LoVo (cell line): ENCODE measurements at regions not wholly inside any gene's neighbourhood (a gene's known extent, or its start where the extent isn't known, plus 50 kb on each side); places are given as distances from the start of the nearest gene placed in this dataset.
"Not testable (repeated sequence)": the region's sequence is repeated elsewhere in the genome, so short reads cannot be mapped to it uniquely, and the experiment has no call there.

Source experiments
- DNase-seq: peaks from one replicate; pipeline ENCODE4 v3.0.0-alpha.2; 2016; ENCODE audit warnings: low spot score

- DNase-seq = not testable (repeated sequence)
Observed at GRCh38 chr21:27984663-27985325, 1007.9 kb downstream of the LTN1 start.

- not testable (repeated sequence) for DNase-seq
Observed at GRCh38 chr21:27979446-27979845, 1012.6 kb upstream of the ADAMTS5 start.

GRCh38 chr21:27975514-27975913, 1008.6 kb upstream of the ADAMTS5 start:
- no peak for DNase-seq

- not testable (repeated sequence) for DNase-seq
Observed at GRCh38 chr21:27974152-27974551, 1007.3 kb upstream of the ADAMTS5 start.

- not testable (repeated sequence) for DNase-seq
Observed at GRCh38 chr21:27968240-27968639, 1001.4 kb upstream of the ADAMTS5 start.

GRCh38 chr21:27954543-27955165, 987.8 kb upstream of the ADAMTS5 start:
- no peak for DNase-seq

GRCh38 chr21:27953340-27954045, 986.6 kb upstream of the ADAMTS5 start:
- no peak for DNase-seq

- not testable (repeated sequence) for DNase-seq
Observed at GRCh38 chr21:27949093-27949492, 982.2 kb upstream of the ADAMTS5 start.

GRCh38 chr21:27930108-27930767, 963.4 kb upstream of the ADAMTS5 start:
- not testable (repeated sequence) for DNase-seq

- DNase-seq = not testable (repeated sequence)
Observed at GRCh38 chr21:27929179-27929578, 962.3 kb upstream of the ADAMTS5 start.

- DNase-seq = not testable (repeated sequence)
Observed at GRCh38 chr21:27928534-27929115, 961.7 kb upstream of the ADAMTS5 start.

GRCh38 chr21:27921421-27921820, 954.5 kb upstream of the ADAMTS5 start:
- not testable (repeated sequence) for DNase-seq

GRCh38 chr21:27917966-27918365, 951.1 kb upstream of the ADAMTS5 start:
- DNase-seq = not testable (repeated sequence)

GRCh38 chr21:27916326-27916725, 949.4 kb upstream of the ADAMTS5 start:
- not testable (repeated sequence) for DNase-seq

GRCh38 chr21:27912133-27912532, 945.2 kb upstream of the ADAMTS5 start:
- not testable (repeated sequence) for DNase-seq

- not testable (repeated sequence) for DNase-seq
Observed at GRCh38 chr21:27909487-27909886, 942.6 kb upstream of the ADAMTS5 start.

GRCh38 chr21:27908816-27909215, 941.9 kb upstream of the ADAMTS5 start:
- not testable (repeated sequence) for DNase-seq

- not testable (repeated sequence) for DNase-seq
Observed at GRCh38 chr21:27902904-27903303, 936.0 kb upstream of the ADAMTS5 start.

GRCh38 chr21:27893619-27894018, 926.7 kb upstream of the ADAMTS5 start:
- DNase-seq = not testable (repeated sequence)

GRCh38 chr21:27891495-27891894, 924.6 kb upstream of the ADAMTS5 start:
- DNase-seq = not testable (repeated sequence)

- DNase-seq = not testable (repeated sequence)
Observed at GRCh38 chr21:27887808-27888455, 921.0 kb upstream of the ADAMTS5 start.
